OCI-LY1 (cell line): ENCODE measurements at regions not wholly inside any gene's neighbourhood (a gene's known extent, or its start where the extent isn't known, plus 50 kb on each side); places are given as distances from the start of the nearest gene placed in this dataset.

Source experiments
- H2AFZ ChIP-seq: fragments of 200-600 bp; sonication (generic), shearing (Covaris generic); 2 replicates; pipeline ENCODE4 v1.6.0; 2014; ENCODE audit warnings: antibody characterized with exemption, mild to moderate bottlenecking, low read length
- H3F3A ChIP-seq: fragments of 200-600 bp; sonication (generic), shearing (Covaris generic); 2 replicates; pipeline ENCODE4 v1.6.0; 2014; ENCODE audit warnings: mild to moderate bottlenecking, antibody characterized with exemption, low read length, moderate library complexity; ENCODE audit not compliant: insufficient read depth
- H3K27ac ChIP-seq: fragments of 200-600 bp; sonication (generic); 2 replicates; pipeline ENCODE4 v1.5.1; 2014; ENCODE audit warnings: low read length, mixed run types, mild to moderate bottlenecking, low read depth; ENCODE audit not compliant: poor library complexity, severe bottlenecking
- H3K27me3 ChIP-seq: fragments of 200-600 bp; sonication (generic); 2 replicates; pipeline ENCODE4 v1.6.0; 2014; ENCODE audit warnings: antibody characterized with exemption, mild to moderate bottlenecking, low read length, moderate library complexity; ENCODE audit not compliant: insufficient read depth
- H3K36me3 ChIP-seq: fragments of 200-600 bp; sonication (generic); 2 replicates; pipeline ENCODE4 v1.6.1; 2014; ENCODE audit warnings: mild to moderate bottlenecking, antibody characterized with exemption, low read length, moderate library complexity, mixed read lengths; ENCODE audit not compliant: insufficient read depth
- H3K4me1 ChIP-seq: fragments of 200-600 bp; sonication (generic); 2 replicates; pipeline ENCODE4 v1.5.1; 2014; ENCODE audit warnings: mild to moderate bottlenecking, low read length, moderate library complexity; ENCODE audit not compliant: insufficient read depth, severe bottlenecking
- H3K4me2 ChIP-seq: fragments of 200-600 bp; sonication (generic), shearing (Covaris generic); 2 replicates; pipeline ENCODE4 v1.6.1; 2014; ENCODE audit warnings: low read length
- H3K4me3 ChIP-seq: fragments of 200-600 bp; sonication (generic); 2 replicates; pipeline ENCODE4 v1.5.1; 2014; ENCODE audit warnings: low read length, low read depth, mild to moderate bottlenecking, mixed read lengths; ENCODE audit not compliant: poor library complexity, severe bottlenecking
- H3K79me2 ChIP-seq: fragments of 200-600 bp; shearing (Covaris generic); 2 replicates; pipeline ENCODE4 v1.6.1; 2016; ENCODE audit warnings: mixed run types, low read length, mixed read lengths; ENCODE audit not compliant: insufficient read depth
- H3K9ac ChIP-seq: fragments of 200-600 bp; sonication (generic), shearing (Covaris generic); 2 replicates; pipeline ENCODE4 v1.6.1; 2014; ENCODE audit warnings: mild to moderate bottlenecking, low read length, mixed read lengths
- H3K9me2 ChIP-seq: fragments of 200-600 bp; sonication (generic), shearing (Covaris generic); 2 replicates; pipeline ENCODE4 v1.6.1; 2014; ENCODE audit warnings: low read depth, mild to moderate bottlenecking, low read length, mixed read lengths
- H3K9me3 ChIP-seq: fragments of 200-600 bp; shearing (Covaris generic); 2 replicates; pipeline ENCODE4 v1.6.1; 2014; ENCODE audit warnings: low read length, mixed read lengths
- H4K20me1 ChIP-seq: fragments of 200-600 bp; sonication (generic), shearing (Covaris generic); 2 replicates; pipeline ENCODE4 v1.6.0; 2016; ENCODE audit warnings: mild to moderate bottlenecking, low read length; ENCODE audit not compliant: insufficient read depth
- EZH2 ChIP-seq: fragments of 200-600 bp; sonication (generic), shearing (Covaris generic); IDR thresholded peaks from 2 replicates; pipeline ENCODE4 v1.8.0; 2017; ENCODE audit warnings: borderline replicate concordance, mixed run types, mild to moderate bottlenecking, antibody characterized with exemption, low read length, moderate library complexity, mixed read lengths
- TF ChIP-seq, protein P1 (sequence below): fragments of 200-600 bp; sonication (generic), shearing (Covaris generic); IDR thresholded peaks from 2 replicates; pipeline ENCODE4 v1.5.1; 2017; ENCODE audit warnings: mild to moderate bottlenecking, antibody characterized with exemption, low read length, moderate library complexity, mixed read lengths

DNA sequence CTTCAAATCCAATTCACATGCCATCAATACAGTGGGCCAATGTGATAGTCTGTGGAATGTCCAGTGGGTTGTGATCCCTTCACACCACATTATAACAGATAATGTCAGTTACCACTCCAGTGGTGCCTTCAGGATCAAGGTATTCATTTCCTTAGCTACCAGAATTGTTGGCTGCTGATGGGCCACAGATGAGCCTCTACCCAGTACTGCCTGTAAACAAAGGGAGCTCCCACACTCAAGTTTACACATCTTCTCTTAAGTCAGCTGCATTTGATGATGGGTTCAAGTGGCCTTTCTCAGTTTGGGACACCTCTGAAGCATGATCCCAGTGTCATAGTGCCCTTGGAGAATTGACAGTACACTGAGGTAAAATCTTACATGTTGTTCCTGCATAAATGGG lies 477.0 kb upstream of the CD180 start:
- Histone ChIP-seq H3K27me3 (no peaks in the 10 kb centered on the region), H2AFZ (no peak overlapping the region), H4K20me1 (no peaks in the 10 kb centered on the region), H3F3A (no peaks in the 10 kb centered on the region), H3K27ac (no peak overlapping the region), H3K4me3 (no peak overlapping the region), H3K4me1 (no peaks in the 10 kb centered on the region), H3K9me3 (no peaks in the 10 kb centered on the region), H3K36me3 (no peaks in the 10 kb centered on the region), H3K4me2 (no peak overlapping the region), H3K79me2 (no peaks in the 10 kb centered on the region), H3K9me2 (no peaks in the 10 kb centered on the region), H3K9ac (no peak overlapping the region)
- TF ChIP-seq EZH2, result no peak
- TF ChIP-seq, protein P1, sequence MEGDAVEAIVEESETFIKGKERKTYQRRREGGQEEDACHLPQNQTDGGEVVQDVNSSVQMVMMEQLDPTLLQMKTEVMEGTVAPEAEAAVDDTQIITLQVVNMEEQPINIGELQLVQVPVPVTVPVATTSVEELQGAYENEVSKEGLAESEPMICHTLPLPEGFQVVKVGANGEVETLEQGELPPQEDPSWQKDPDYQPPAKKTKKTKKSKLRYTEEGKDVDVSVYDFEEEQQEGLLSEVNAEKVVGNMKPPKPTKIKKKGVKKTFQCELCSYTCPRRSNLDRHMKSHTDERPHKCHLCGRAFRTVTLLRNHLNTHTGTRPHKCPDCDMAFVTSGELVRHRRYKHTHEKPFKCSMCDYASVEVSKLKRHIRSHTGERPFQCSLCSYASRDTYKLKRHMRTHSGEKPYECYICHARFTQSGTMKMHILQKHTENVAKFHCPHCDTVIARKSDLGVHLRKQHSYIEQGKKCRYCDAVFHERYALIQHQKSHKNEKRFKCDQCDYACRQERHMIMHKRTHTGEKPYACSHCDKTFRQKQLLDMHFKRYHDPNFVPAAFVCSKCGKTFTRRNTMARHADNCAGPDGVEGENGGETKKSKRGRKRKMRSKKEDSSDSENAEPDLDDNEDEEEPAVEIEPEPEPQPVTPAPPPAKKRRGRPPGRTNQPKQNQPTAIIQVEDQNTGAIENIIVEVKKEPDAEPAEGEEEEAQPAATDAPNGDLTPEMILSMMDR, result no peak

DNA sequence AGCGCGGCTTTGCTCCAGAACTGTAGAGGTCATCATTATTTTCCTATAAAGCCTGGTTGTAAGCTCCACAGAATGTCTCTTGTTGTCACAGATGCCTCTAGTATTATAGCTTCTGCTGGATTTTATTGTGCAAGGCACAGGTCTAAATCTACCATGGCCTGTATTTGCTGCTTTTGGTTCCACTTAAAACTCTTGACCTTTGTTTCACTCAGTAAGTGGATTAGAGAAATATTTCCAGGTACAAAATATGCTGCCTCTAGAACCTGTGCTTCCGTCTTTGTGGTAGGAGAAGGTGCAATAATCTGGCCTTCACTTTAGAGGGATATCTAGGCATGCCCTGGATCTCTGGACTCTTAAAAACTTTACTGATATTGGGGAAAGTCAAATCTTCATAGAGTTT lies 476.6 kb upstream of the CD180 start:
- Histone ChIP-seq H3K4me1 (no peaks in the 10 kb centered on the region), H3K4me2 (no peak overlapping the region), H2AFZ (no peak overlapping the region), H3K9ac (no peak overlapping the region), H3F3A (no peaks in the 10 kb centered on the region), H3K9me3 (no peaks in the 10 kb centered on the region), H3K36me3 (no peaks in the 10 kb centered on the region), H3K79me2 (no peaks in the 10 kb centered on the region), H3K9me2 (no peaks in the 10 kb centered on the region), H3K27me3 (no peaks in the 10 kb centered on the region), H3K4me3 (no peak overlapping the region), H3K27ac (no peak overlapping the region), H4K20me1 (no peaks in the 10 kb centered on the region)
- no peak for TF ChIP-seq EZH2
- TF ChIP-seq, protein P1, result no peak

DNA sequence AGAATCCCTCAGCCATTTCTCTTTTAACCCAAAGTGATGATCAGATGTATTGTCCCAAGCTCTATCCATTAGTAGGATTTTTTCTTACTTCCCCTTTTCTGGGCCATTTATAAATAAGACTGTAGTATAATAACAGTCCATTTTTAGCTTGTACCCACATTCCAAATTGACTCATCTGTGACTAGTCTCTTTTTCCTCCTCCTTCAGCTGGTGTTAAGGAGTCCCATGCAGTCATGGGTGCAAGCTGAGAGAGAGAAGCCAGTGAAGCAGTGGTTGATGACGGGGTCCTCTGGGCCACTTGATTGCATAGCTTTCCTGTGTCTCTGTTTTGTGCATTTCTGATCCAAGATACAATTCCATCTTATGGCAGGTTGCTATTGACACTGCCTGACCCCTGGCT lies 476.0 kb upstream of the CD180 start:
- Histone ChIP-seq H3K4me3 (no peak overlapping the region), H4K20me1 (no peaks in the 10 kb centered on the region), H3K4me2 (no peak overlapping the region), H3K4me1 (no peaks in the 10 kb centered on the region), H3K27me3 (no peaks in the 10 kb centered on the region), H3K27ac (no peak overlapping the region), H2AFZ (no peak overlapping the region), H3K9me3 (no peaks in the 10 kb centered on the region), H3F3A (no peaks in the 10 kb centered on the region), H3K79me2 (no peaks in the 10 kb centered on the region), H3K9ac (no peak overlapping the region), H3K36me3 (no peaks in the 10 kb centered on the region), H3K9me2 (no peaks in the 10 kb centered on the region)
- TF ChIP-seq, protein P1, result no peak
- no peak for TF ChIP-seq EZH2
